ENCODE measurements at regions not wholly inside any gene's neighbourhood (a gene's known extent, or its start where the extent isn't known, plus 50 kb on each side); places are given as distances from the start of the nearest gene placed in this dataset.

GRCh38 chr11:27237643-27238042 lies 125.4 kb downstream of the CCDC34 start:
- TF ChIP-seq, protein P1, sequence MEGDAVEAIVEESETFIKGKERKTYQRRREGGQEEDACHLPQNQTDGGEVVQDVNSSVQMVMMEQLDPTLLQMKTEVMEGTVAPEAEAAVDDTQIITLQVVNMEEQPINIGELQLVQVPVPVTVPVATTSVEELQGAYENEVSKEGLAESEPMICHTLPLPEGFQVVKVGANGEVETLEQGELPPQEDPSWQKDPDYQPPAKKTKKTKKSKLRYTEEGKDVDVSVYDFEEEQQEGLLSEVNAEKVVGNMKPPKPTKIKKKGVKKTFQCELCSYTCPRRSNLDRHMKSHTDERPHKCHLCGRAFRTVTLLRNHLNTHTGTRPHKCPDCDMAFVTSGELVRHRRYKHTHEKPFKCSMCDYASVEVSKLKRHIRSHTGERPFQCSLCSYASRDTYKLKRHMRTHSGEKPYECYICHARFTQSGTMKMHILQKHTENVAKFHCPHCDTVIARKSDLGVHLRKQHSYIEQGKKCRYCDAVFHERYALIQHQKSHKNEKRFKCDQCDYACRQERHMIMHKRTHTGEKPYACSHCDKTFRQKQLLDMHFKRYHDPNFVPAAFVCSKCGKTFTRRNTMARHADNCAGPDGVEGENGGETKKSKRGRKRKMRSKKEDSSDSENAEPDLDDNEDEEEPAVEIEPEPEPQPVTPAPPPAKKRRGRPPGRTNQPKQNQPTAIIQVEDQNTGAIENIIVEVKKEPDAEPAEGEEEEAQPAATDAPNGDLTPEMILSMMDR (IDR thresholded peaks at IDR 0.05): no peak
- Mint-ChIP-seq H3K36me3 (ENCODE audit: unreplicated experiment) (no peaks in the 10 kb centered on the region), H3K9me3 (ENCODE audit: unreplicated experiment) (no peaks in the 10 kb centered on the region), H3K27ac (ENCODE audit: unreplicated experiment) (no peak overlapping the region), H3K4me1 (ENCODE audit: unreplicated experiment) (peaks cover 30% of the 10 kb centered on the region), H3K4me3 (ENCODE audit: unreplicated experiment) (no peak overlapping the region), H3K27me3 (ENCODE audit: unreplicated experiment) (no peaks in the 10 kb centered on the region)
- no peak for DNase-seq (ENCODE audit: extremely low spot score, unreplicated experiment)

DNA sequence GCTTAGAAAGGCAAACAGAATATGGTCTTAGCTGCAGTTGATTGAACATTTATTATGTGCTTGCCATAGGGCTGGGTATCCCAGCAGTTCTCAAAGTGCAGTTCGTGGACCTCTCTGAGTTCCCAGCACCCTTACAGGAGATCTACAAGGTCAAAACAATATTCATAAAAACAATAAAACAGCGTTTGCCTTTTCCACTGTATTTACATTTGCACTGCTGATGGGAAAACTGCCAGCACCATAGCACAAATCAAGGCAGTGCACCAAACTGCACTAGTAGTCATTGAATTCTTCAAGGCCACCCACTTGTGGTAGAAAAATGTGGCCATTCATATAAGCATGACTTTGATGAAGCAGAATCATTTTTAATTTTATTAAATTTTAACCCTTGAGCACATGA lies 128.1 kb downstream of the CCDC34 start:
- H3K27ac Mint-ChIP-seq (ENCODE audit: unreplicated experiment): no peak overlapping the region
- no peak overlapping the region for H3K4me3 Mint-ChIP-seq (ENCODE audit: unreplicated experiment)
- no peak for DNase-seq (ENCODE audit: extremely low spot score, unreplicated experiment)
- no peaks in the 10 kb centered on the region for H3K9me3 Mint-ChIP-seq (ENCODE audit: unreplicated experiment)
- H3K27me3 Mint-ChIP-seq (ENCODE audit: unreplicated experiment): no peaks in the 10 kb centered on the region
- TF ChIP-seq, protein P1 (IDR thresholded peaks at IDR 0.05): no peak
- H3K4me1 Mint-ChIP-seq (ENCODE audit: unreplicated experiment): peaks cover 28% of the 10 kb centered on the region
- no peaks in the 10 kb centered on the region for H3K36me3 Mint-ChIP-seq (ENCODE audit: unreplicated experiment)

DNA sequence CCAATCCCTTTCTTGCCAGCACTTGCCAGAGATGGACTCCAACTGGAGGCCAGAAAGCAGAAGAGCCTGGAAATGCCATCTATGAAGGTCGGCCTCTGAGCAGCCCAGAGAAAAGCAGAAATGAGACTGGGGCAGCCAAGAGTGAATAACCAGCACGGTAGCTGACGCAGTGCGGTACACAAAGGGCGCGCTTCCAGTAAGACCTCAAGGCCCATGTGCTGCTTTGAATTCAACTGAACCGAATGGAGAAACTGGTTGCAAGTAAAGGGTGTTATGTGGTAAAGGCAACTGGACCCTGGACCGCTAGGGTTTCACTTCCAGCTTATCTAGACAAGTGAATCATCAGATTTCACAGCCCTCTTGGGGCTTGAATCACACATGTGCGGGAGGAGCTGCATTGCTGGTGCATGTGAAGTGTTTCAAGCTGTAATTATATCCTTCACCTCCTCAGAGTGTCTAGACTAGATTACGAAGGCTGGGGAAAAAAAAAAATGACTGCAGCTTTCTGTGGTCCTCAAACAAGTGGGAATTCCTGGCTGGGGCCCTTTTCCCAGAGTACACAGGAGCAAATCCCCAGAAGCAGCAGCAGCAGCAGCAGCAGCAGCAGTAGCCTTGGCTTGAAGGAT lies 128.9 kb downstream of the CCDC34 start:
- no peak overlapping the region for H3K4me3 Mint-ChIP-seq (ENCODE audit: unreplicated experiment)

GRCh38 chr11:27233654-27234042 lies 129.4 kb downstream of the CCDC34 start:
- Mint-ChIP-seq H3K4me1 (ENCODE audit: unreplicated experiment) (peaks cover 18% of the 10 kb centered on the region), H3K27ac (ENCODE audit: unreplicated experiment) (peak overlapping the region; percentile 9), H3K4me3 (ENCODE audit: unreplicated experiment) (no peak overlapping the region), H3K9me3 (ENCODE audit: unreplicated experiment) (no peaks in the 10 kb centered on the region), H3K36me3 (ENCODE audit: unreplicated experiment) (no peaks in the 10 kb centered on the region), H3K27me3 (ENCODE audit: unreplicated experiment) (no peaks in the 10 kb centered on the region)
- no peak for DNase-seq (ENCODE audit: extremely low spot score, unreplicated experiment)
- TF ChIP-seq, protein P1 (IDR thresholded peaks at IDR 0.05): no peak

More for the DNA sequence above, 128.9 kb downstream of the CCDC34 start:
- TF ChIP-seq, protein P1 (IDR thresholded peaks at IDR 0.05): no peak
- Mint-ChIP-seq H3K27ac (ENCODE audit: unreplicated experiment) (peak overlapping the region; percentile 40), H3K4me1 (ENCODE audit: unreplicated experiment) (peaks cover 22% of the 10 kb centered on the region), H3K36me3 (ENCODE audit: unreplicated experiment) (no peaks in the 10 kb centered on the region), H3K9me3 (ENCODE audit: unreplicated experiment) (no peaks in the 10 kb centered on the region), H3K27me3 (ENCODE audit: unreplicated experiment) (no peaks in the 10 kb centered on the region)
- no peak for DNase-seq (ENCODE audit: extremely low spot score, unreplicated experiment)

- H3K27ac Mint-ChIP-seq (ENCODE audit: unreplicated experiment): no peak overlapping the region
- H3K9me3 Mint-ChIP-seq (ENCODE audit: unreplicated experiment): no peaks in the 10 kb centered on the region
- peaks cover 21% of the 10 kb centered on the region for H3K4me1 Mint-ChIP-seq (ENCODE audit: unreplicated experiment)
- DNase-seq (ENCODE audit: extremely low spot score, unreplicated experiment): no peak
- H3K27me3 Mint-ChIP-seq (ENCODE audit: unreplicated experiment): no peaks in the 10 kb centered on the region
- TF ChIP-seq, protein P1 (IDR thresholded peaks at IDR 0.05): no peak
- H3K36me3 Mint-ChIP-seq (ENCODE audit: unreplicated experiment): no peaks in the 10 kb centered on the region
- no peak overlapping the region for H3K4me3 Mint-ChIP-seq (ENCODE audit: unreplicated experiment)
These were observed 131.5 kb downstream of the CCDC34 start for GRCh38 chr11:27231530-27231929.
